ENCODE measurements at regions not wholly inside any gene's neighbourhood (a gene's known extent, or its start where the extent isn't known, plus 50 kb on each side); places are given as distances from the start of the nearest gene placed in this dataset.

DNA sequence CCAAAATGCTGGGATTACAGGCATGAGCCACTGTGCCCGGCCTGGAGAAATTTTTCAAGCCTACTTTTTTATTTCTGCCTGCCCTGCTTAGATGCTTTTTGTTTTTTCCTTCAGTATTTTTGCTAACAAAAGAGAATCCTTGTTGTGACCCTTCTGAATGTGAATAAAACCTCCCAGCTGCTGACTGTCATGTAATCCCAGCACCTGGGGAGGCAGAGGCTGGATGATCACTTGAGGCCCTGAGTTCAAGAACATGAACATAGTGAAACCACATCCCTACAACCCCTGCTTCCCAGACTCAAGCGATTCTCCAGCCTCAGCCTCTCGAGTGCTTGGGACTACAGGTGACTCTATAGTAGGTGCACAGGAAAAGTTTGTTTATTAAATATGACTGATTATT lies 84.9 kb downstream of the SOX2 start:
- Histone ChIP-seq H3K79me2 (ENCODE audit: insufficient read depth) (no peaks in the 10 kb centered on the region), H3K9me3 (no peaks in the 10 kb centered on the region), H3K27me3 (ENCODE audit: insufficient read depth) (no peaks in the 10 kb centered on the region), H3K9ac (no peak overlapping the region), H3K4me1 (ENCODE audit: control insufficient read depth in 1 of 2, insufficient read depth in 2 of 2, low read depth in 1 of 2, low read length in 1 of 2) (no peaks in the 10 kb centered on the region), H3K36me3 (replicated peaks in 1 of 2; ENCODE audit: control insufficient read depth in 1 of 2, insufficient read depth in 2 of 2, low read length in 1 of 2) (no peaks in the 10 kb centered on the region), H3K27ac (ENCODE audit: low read depth in 2 of 2, low read length in 1 of 2) (no peak overlapping the region), H2AFZ (ENCODE audit: low read depth) (no peak overlapping the region), H3K9me2 (no peaks in the 10 kb centered on the region), H3F3A (replicated peaks; ENCODE audit: insufficient read depth) (no peaks in the 10 kb centered on the region), H3K4me3 (ENCODE audit: low read depth in 2 of 2, low read length in 1 of 2) (no peak overlapping the region), H3K4me2 (no peak overlapping the region), H4K20me1 (ENCODE audit: insufficient read depth) (no peaks in the 10 kb centered on the region)
- 63% methylated on average over 3 of the region's 3 CpGs for WGBS (ENCODE audit: low lambda C conversion rate)
- no peak for DNase-seq
- ChIA-PET POLR2A (no interaction called here), CTCF (interaction anchor here (0.9 kb wide), 1 partner anchor 470 kb away, joined by 3 read pairs; no protein-coding TSS in a partner anchor)
- TF ChIP-seq RXRA (IDR thresholded peaks at IDR 0.05; ENCODE audit: borderline replicate concordance, low read depth) (no peak), SMC3 (IDR thresholded peaks at IDR 0.05; ENCODE audit: low read depth, low read length) (no peak), TCF12 (IDR thresholded peaks at IDR 0.05) (no peak), PBX3 (IDR thresholded peaks at IDR 0.05) (no peak), TEAD4 (IDR thresholded peaks at IDR 0.05; ENCODE audit: borderline replicate concordance, insufficient read depth) (no peak), YY1 (IDR thresholded peaks at IDR 0.05; ENCODE audit: low read depth) (no peak), GATA2 (CRISPR knock-in tag; IDR thresholded peaks at IDR 0.05) (no peak), FOSL2 (IDR thresholded peaks at IDR 0.05; ENCODE audit: borderline replicate concordance, low read depth) (no peak), FOXM1 (IDR thresholded peaks at IDR 0.05; ENCODE audit: low read depth) (no peak), CTCF (IDR thresholded peaks at IDR 0.05) (no peak), USF2 (IDR thresholded peaks at IDR 0.05; ENCODE audit: borderline replicate concordance, low read depth, low read length) (no peak), MEF2A (IDR thresholded peaks at IDR 0.05; ENCODE audit: borderline replicate concordance, low read depth) (no peak), EP300 (IDR thresholded peaks at IDR 0.05; ENCODE audit: borderline replicate concordance in 1 of 2, low read depth in 1 of 2, low read length in 1 of 2) (no peak), ELF1 (IDR thresholded peaks at IDR 0.05) (no peak), IRF3 (IDR thresholded peaks at IDR 0.05; ENCODE audit: low read depth, low read length) (no peak), NFIC (IDR thresholded peaks at IDR 0.05; ENCODE audit: borderline replicate concordance) (no peak), GABPA (IDR thresholded peaks at IDR 0.05; ENCODE audit: low read depth) (no peak), MXI1 (IDR thresholded peaks at IDR 0.05; ENCODE audit: low read depth, low read length) (no peak)
- TF ChIP-seq, protein P1, sequence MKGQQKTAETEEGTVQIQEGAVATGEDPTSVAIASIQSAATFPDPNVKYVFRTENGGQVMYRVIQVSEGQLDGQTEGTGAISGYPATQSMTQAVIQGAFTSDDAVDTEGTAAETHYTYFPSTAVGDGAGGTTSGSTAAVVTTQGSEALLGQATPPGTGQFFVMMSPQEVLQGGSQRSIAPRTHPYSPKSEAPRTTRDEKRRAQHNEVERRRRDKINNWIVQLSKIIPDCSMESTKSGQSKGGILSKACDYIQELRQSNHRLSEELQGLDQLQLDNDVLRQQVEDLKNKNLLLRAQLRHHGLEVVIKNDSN (IDR thresholded peaks at IDR 0.05; ENCODE audit: borderline replicate concordance, low read depth), result no peak

Data from SK-N-SH (cell line).